Fibroblast of lung (primary cell): ENCODE measurements at regions not wholly inside any gene's neighbourhood (a gene's known extent, or its start where the extent isn't known, plus 50 kb on each side); places are given as distances from the start of the nearest gene placed in this dataset.

ENCODE experiments used
- DNase-seq, 2 donors: peaks; one replicate each; pipeline versions ENCODE4 v3.0.0 to v3.0.0-alpha.2; 2010; ENCODE audit warnings: low read depth in 2 of 2
- H2AFZ ChIP-seq: 2 replicates; pipeline ENCODE4 v1.5.1; 2012; ENCODE audit warnings: low read length, control low read depth, inconsistent platforms
- H3K27ac ChIP-seq: 2 replicates; pipeline ENCODE4 v1.5.1; 2011; ENCODE audit warnings: low read length, control low read depth; ENCODE audit not compliant: insufficient read depth
- H3K27me3 ChIP-seq: 2 replicates; pipeline ENCODE4 v1.5.1; 2011; ENCODE audit warnings: mild to moderate bottlenecking, low read length; ENCODE audit not compliant: control insufficient read depth, insufficient read depth
- H3K36me3 ChIP-seq: 2 replicates; pipeline ENCODE4 v1.5.1; 2011; ENCODE audit warnings: low read length; ENCODE audit not compliant: control insufficient read depth, insufficient read depth
- H3K4me1 ChIP-seq: 2 replicates; pipeline ENCODE4 v1.5.1; 2011; ENCODE audit warnings: low read length; ENCODE audit not compliant: control insufficient read depth, insufficient read depth; ENCODE audit errors: extremely low read depth
- H3K4me2 ChIP-seq: 2 replicates; pipeline ENCODE4 v1.5.1; 2011; ENCODE audit warnings: low read length, control low read depth; ENCODE audit not compliant: insufficient read depth; ENCODE audit errors: extremely low read depth
- H3K4me3 ChIP-seq, 4 experiments: fragments of 200-600 bp in 1 of 4; sonication (generic) in 1 of 4; replicated peaks in 1 of 4; 2 replicates each; pipeline ENCODE4 v1.5.1; 2011 to 2016; ENCODE audit warnings: low read length in 4 of 4, low read depth in 3 of 4, mild to moderate bottlenecking in 3 of 4, control low read depth in 2 of 4, inconsistent platforms in 1 of 4, mixed read lengths in 1 of 4; ENCODE audit not compliant: insufficient read depth in 1 of 4; ENCODE audit errors: control extremely low read depth in 1 of 4
- H3K79me2 ChIP-seq: 2 replicates; pipeline ENCODE4 v1.5.1; 2012; ENCODE audit warnings: mild to moderate bottlenecking, low read length, inconsistent platforms; ENCODE audit not compliant: control insufficient read depth, insufficient read depth
- H3K9ac ChIP-seq: 2 replicates; pipeline ENCODE4 v1.5.1; 2011; ENCODE audit warnings: mild to moderate bottlenecking, low read length, control low read depth; ENCODE audit not compliant: insufficient read depth
- H3K9me3 ChIP-seq: 2 replicates; pipeline ENCODE4 v1.5.1; 2012; ENCODE audit warnings: low read depth, low read length; ENCODE audit not compliant: control insufficient read depth, insufficient read depth
- H4K20me1 ChIP-seq: 2 replicates; pipeline ENCODE4 v1.5.1; 2011; ENCODE audit warnings: low read length; ENCODE audit not compliant: control insufficient read depth, insufficient read depth; ENCODE audit errors: extremely low read depth
- CTCF ChIP-seq, 2 donors: IDR thresholded peaks in 1 of 2; conservative IDR thresholded peaks in 1 of 2; 1 replicate in 1 of 2; 2 replicates in 1 of 2; pipeline ENCODE4 v1.5.1; 2011 to 2012; ENCODE audit warnings: low read length in 2 of 2, control low read depth in 1 of 2, inconsistent platforms in 1 of 2, low read depth in 1 of 2, mild to moderate bottlenecking in 1 of 2
- EZH2 ChIP-seq: IDR thresholded peaks from 2 replicates; pipeline ENCODE4 v1.5.1; 2012; ENCODE audit warnings: low read length, control low read depth, mild to moderate bottlenecking; ENCODE audit errors: missing control alignments

- no peak for DNase-seq
- H4K20me1 ChIP-seq = no peaks in the 10 kb centered on the region
- no peak overlapping the region for H3K9ac ChIP-seq
- no peaks in the 10 kb centered on the region for H3K4me1 ChIP-seq
- H3K4me2 ChIP-seq = no peak overlapping the region
- TF ChIP-seq EZH2 = no peak
- TF ChIP-seq CTCF (conservative IDR thresholded peaks at IDR 0.05 in 1 of 2, IDR thresholded peaks at IDR 0.05 in 1 of 2; ENCODE audit: low read depth in 1 of 2, low read length in 2 of 2) = no peak
- H3K79me2 ChIP-seq = no peaks in the 10 kb centered on the region
- H3K27me3 ChIP-seq = no peaks in the 10 kb centered on the region
- no peak overlapping the region for H2AFZ ChIP-seq
- no peaks in the 10 kb centered on the region for H3K9me3 ChIP-seq
- no peak overlapping the region for H3K4me3 ChIP-seq
- H3K27ac ChIP-seq = no peak overlapping the region
- no peaks in the 10 kb centered on the region for H3K36me3 ChIP-seq
Observed at GRCh38 chr1:29686012-29686930, 449.9 kb downstream of the PTPRU start.

GRCh38 chr1:29685387-29685786 lies 449.1 kb downstream of the PTPRU start:
- Histone ChIP-seq H3K36me3 (no peaks in the 10 kb centered on the region), H4K20me1 (no peaks in the 10 kb centered on the region), H3K27ac (no peak overlapping the region), H3K27me3 (no peaks in the 10 kb centered on the region), H2AFZ (no peak overlapping the region), H3K79me2 (no peaks in the 10 kb centered on the region), H3K9me3 (no peaks in the 10 kb centered on the region), H3K9ac (no peak overlapping the region), H3K4me3 (no peak overlapping the region), H3K4me1 (no peaks in the 10 kb centered on the region), H3K4me2 (no peak overlapping the region)
- no peak for TF ChIP-seq EZH2
- no peak for TF ChIP-seq CTCF (conservative IDR thresholded peaks at IDR 0.05 in 1 of 2, IDR thresholded peaks at IDR 0.05 in 1 of 2; ENCODE audit: low read depth in 1 of 2, low read length in 2 of 2)
- no peak for DNase-seq

GRCh38 chr1:29684141-29684540 lies 447.8 kb downstream of the PTPRU start:
- Histone ChIP-seq H3K4me3 (no peak overlapping the region), H2AFZ (no peak overlapping the region), H3K36me3 (no peaks in the 10 kb centered on the region), H3K27ac (no peak overlapping the region), H3K4me1 (no peaks in the 10 kb centered on the region), H3K9ac (no peak overlapping the region), H3K4me2 (no peak overlapping the region), H3K27me3 (no peaks in the 10 kb centered on the region), H3K9me3 (no peaks in the 10 kb centered on the region), H4K20me1 (no peaks in the 10 kb centered on the region), H3K79me2 (no peaks in the 10 kb centered on the region)
- TF ChIP-seq EZH2 (no peak), CTCF (conservative IDR thresholded peaks at IDR 0.05 in 1 of 2, IDR thresholded peaks at IDR 0.05 in 1 of 2; ENCODE audit: low read depth in 1 of 2, low read length in 2 of 2) (no peak)
- DNase-seq = no peak
